Neural progenitor cell (in vitro differentiated cells): ENCODE measurements at regions not wholly inside any gene's neighbourhood (a gene's known extent, or its start where the extent isn't known, plus 50 kb on each side); places are given as distances from the start of the nearest gene placed in this dataset.
A peak's percentile ranks its signal among the peaks of the same experiment; 100 is the strongest.

ENCODE experiments used
- DNase-seq: peaks from one replicate; pipeline ENCODE4 v3.0.0-alpha.2; 2016; ENCODE audit warnings: low spot score
- H2AFZ ChIP-seq: fragments of 200-600 bp; sonication (generic); replicated peaks from 2 replicates; pipeline ENCODE4 v1.6.1; 2016; ENCODE audit warnings: antibody characterized with exemption
- H3F3A ChIP-seq: fragments of 200-600 bp; sonication (generic); 2 replicates; pipeline ENCODE4 v1.6.1; 2016; ENCODE audit warnings: antibody characterized with exemption, low read depth
- H3K27ac ChIP-seq: fragments of 200-600 bp; sonication (generic); 2 replicates; pipeline ENCODE4 v1.5.1; 2016; ENCODE audit warnings: mild to moderate bottlenecking
- H3K27me3 ChIP-seq: fragments of 200-600 bp; sonication (generic); 2 replicates; pipeline ENCODE4 v1.6.1; 2016; ENCODE audit warnings: mild to moderate bottlenecking, moderate library complexity
- H3K36me3 ChIP-seq: fragments of 200-600 bp; sonication (generic); 2 replicates; pipeline ENCODE4 v1.5.1; 2016
- H3K4me1 ChIP-seq: fragments of 200-600 bp; sonication (generic); 2 replicates; pipeline ENCODE4 v1.6.1; 2016; ENCODE audit warnings: mixed run types
- H3K4me2 ChIP-seq: fragments of 200-600 bp; sonication (generic); 2 replicates; pipeline ENCODE4 v1.6.1; 2016
- H3K4me3 ChIP-seq: fragments of 200-600 bp; sonication (generic); 2 replicates; pipeline ENCODE4 v1.5.1; 2016
- H3K79me2 ChIP-seq: fragments of 200-600 bp; sonication (generic); 2 replicates; pipeline ENCODE4 v1.6.1; 2016; ENCODE audit warnings: low read depth
- H3K9ac ChIP-seq: fragments of 200-600 bp; sonication (generic); 2 replicates; pipeline ENCODE4 v1.6.1; 2016
- H3K9me3 ChIP-seq: fragments of 200-600 bp; sonication (generic); 2 replicates; pipeline ENCODE4 v1.5.1; 2016; ENCODE audit warnings: low read depth
- H4K20me1 ChIP-seq: fragments of 200-600 bp; sonication (generic); 2 replicates; pipeline ENCODE4 v1.6.1; 2016; ENCODE audit warnings: low read depth
- H3K27ac Mint-ChIP-seq: 3 replicates; pipeline ENCODE4 v1.8.0; 2021; ENCODE audit warnings: mixed read lengths
- H3K27me3 Mint-ChIP-seq: 2 replicates; pipeline ENCODE4 v1.8.0; 2022; ENCODE audit warnings: low read depth, mild to moderate bottlenecking, inconsistent platforms, moderate library complexity, mixed read lengths; ENCODE audit not compliant: insufficient read depth
- H3K36me3 Mint-ChIP-seq: 3 replicates; pipeline ENCODE4 v1.8.0; 2021; ENCODE audit warnings: mixed read lengths
- H3K4me1 Mint-ChIP-seq: 3 replicates; pipeline ENCODE4 v1.8.0; 2021; ENCODE audit warnings: mixed read lengths
- H3K4me3 Mint-ChIP-seq: 3 replicates; pipeline ENCODE4 v1.8.0; 2021; ENCODE audit warnings: mild to moderate bottlenecking, moderate library complexity, mixed read lengths
- H3K9me3 Mint-ChIP-seq: 3 replicates; pipeline ENCODE4 v1.8.0; 2020; ENCODE audit warnings: mixed read lengths
- EZH2 ChIP-seq: fragments of 200-600 bp; sonication (generic); IDR thresholded peaks from 2 replicates; pipeline ENCODE4 v1.6.1; 2017; ENCODE audit warnings: antibody characterized with exemption, mild to moderate bottlenecking, moderate library complexity
- EZH2phosphoT487 ChIP-seq: fragments of 200-600 bp; sonication (generic); IDR thresholded peaks from 2 replicates; pipeline ENCODE4 v1.6.1; 2017; ENCODE audit warnings: antibody characterized with exemption
- TF ChIP-seq, protein P1 (sequence below): fragments of 200-600 bp; sonication (generic); IDR thresholded peaks from 2 replicates; pipeline ENCODE4 v1.5.1; 2017; ENCODE audit warnings: antibody characterized with exemption, mild to moderate bottlenecking

DNA sequence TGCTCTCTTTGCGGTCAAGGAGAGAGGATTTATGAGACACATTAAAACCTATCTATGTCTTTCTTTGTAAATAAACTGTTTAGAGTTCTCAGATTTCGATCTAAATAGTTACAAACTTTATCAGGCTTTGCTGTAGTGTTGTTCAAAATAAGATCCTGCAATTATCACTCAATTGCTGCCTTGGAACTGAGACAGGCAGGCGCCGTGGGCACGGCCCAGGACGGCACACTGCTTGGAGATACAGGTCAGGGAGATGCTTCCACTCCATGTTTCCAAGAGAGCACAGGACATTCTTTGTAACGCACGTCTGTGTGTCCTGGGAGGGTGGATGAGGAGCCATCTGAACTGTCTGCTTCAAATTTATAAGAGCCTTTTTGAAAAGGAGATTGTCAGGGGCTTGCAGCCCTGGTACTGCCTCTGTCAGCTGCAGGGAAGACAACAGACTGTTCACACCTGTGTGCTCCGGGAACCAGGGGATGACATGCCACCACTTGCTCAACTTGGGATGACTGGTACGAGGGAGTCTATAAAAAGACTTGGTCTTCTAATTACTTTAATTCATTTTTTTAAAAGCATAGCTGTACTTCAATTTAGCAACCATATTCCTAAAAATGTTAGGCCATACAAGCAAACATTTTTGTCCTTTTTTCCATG lies 472.9 kb upstream of the RUNX1 start:
- no peak overlapping the region for H3K9ac ChIP-seq
- H4K20me1 ChIP-seq, result no peaks in the 10 kb centered on the region
- H3K4me3 ChIP-seq, result no peak overlapping the region
- H2AFZ ChIP-seq, result no peak overlapping the region
- Mint-ChIP-seq H3K9me3 (no peaks in the 10 kb centered on the region), H3K27me3 (peaks cover 7% of the 10 kb centered on the region), H3K27ac (no peak overlapping the region), H3K4me1 (no peaks in the 10 kb centered on the region), H3K4me3 (no peak overlapping the region), H3K36me3 (no peaks in the 10 kb centered on the region)
- no peaks in the 10 kb centered on the region for H3F3A ChIP-seq
- peaks cover 6% of the 10 kb centered on the region for H3K4me1 ChIP-seq
- H3K27me3 ChIP-seq, result no peaks in the 10 kb centered on the region
- TF ChIP-seq, protein P1, sequence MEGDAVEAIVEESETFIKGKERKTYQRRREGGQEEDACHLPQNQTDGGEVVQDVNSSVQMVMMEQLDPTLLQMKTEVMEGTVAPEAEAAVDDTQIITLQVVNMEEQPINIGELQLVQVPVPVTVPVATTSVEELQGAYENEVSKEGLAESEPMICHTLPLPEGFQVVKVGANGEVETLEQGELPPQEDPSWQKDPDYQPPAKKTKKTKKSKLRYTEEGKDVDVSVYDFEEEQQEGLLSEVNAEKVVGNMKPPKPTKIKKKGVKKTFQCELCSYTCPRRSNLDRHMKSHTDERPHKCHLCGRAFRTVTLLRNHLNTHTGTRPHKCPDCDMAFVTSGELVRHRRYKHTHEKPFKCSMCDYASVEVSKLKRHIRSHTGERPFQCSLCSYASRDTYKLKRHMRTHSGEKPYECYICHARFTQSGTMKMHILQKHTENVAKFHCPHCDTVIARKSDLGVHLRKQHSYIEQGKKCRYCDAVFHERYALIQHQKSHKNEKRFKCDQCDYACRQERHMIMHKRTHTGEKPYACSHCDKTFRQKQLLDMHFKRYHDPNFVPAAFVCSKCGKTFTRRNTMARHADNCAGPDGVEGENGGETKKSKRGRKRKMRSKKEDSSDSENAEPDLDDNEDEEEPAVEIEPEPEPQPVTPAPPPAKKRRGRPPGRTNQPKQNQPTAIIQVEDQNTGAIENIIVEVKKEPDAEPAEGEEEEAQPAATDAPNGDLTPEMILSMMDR, result no peak
- TF ChIP-seq EZH2 (no peak), EZH2phosphoT487 (no peak)
- H3K79me2 ChIP-seq, result no peaks in the 10 kb centered on the region
- no peak overlapping the region for H3K27ac ChIP-seq
- DNase-seq, result no peak
- no peaks in the 10 kb centered on the region for H3K36me3 ChIP-seq
- H3K9me3 ChIP-seq, result no peaks in the 10 kb centered on the region
- H3K4me2 ChIP-seq, result no peak overlapping the region

DNA sequence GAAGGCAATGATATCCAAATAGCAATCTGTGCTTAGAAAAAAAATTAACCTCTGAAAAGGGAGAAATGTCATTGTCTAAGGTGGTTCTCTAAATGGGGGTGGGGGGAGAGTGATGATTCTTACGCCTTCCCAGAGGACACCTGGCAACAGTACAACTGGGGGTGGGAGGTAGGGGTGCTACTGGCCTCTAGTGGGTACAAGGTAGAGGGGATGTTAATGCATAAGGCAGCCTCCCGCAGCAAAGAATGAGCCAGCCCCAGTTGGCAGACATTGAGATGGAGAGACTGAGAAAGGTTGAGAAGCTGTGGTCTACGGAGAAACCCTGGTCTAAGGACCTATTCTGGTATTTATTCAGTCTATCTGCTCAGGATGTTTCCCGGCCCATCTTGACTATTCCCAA lies 472.2 kb upstream of the RUNX1 start:
- Histone ChIP-seq H2AFZ (no peak overlapping the region), H3K4me3 (no peak overlapping the region), H3K4me2 (no peak overlapping the region), H3K36me3 (no peaks in the 10 kb centered on the region), H3K9me3 (no peaks in the 10 kb centered on the region), H3K79me2 (no peaks in the 10 kb centered on the region), H3K4me1 (peaks cover 6% of the 10 kb centered on the region), H4K20me1 (no peaks in the 10 kb centered on the region), H3K9ac (no peak overlapping the region), H3K27me3 (no peaks in the 10 kb centered on the region), H3K27ac (no peak overlapping the region), H3F3A (no peaks in the 10 kb centered on the region)
- Mint-ChIP-seq H3K27me3 (peaks cover 5% of the 10 kb centered on the region), H3K27ac (no peak overlapping the region), H3K36me3 (no peaks in the 10 kb centered on the region), H3K9me3 (no peaks in the 10 kb centered on the region), H3K4me3 (no peak overlapping the region), H3K4me1 (no peaks in the 10 kb centered on the region)
- TF ChIP-seq EZH2phosphoT487 (no peak), EZH2 (no peak)
- TF ChIP-seq, protein P1, result peak; percentile 28
- peak; percentile 23 for DNase-seq

DNA sequence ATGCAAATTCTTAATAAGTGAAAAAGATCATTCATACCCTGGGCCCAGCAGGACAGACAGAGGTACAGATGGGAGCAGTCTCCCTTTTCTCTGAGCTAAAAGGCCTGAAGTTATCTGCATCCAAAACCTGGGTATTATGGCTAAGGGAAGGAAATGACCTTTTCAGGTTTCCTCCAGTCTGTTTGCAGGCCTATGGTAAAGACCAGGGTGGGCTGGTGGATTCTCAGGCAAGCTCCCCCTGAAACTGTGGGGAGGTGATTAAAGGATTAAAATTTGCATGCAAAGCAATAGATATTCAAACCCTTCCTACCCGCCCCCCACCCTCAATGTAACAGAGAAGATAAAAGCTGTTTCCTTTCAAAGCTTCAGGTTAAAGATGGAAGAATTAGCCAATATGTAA lies 471.8 kb upstream of the RUNX1 start:
- no peaks in the 10 kb centered on the region for H3K36me3 Mint-ChIP-seq
- Histone ChIP-seq H3K4me1 (peaks cover 6% of the 10 kb centered on the region), H3K9me3 (no peaks in the 10 kb centered on the region), H3K4me3 (no peak overlapping the region), H3K27me3 (no peaks in the 10 kb centered on the region), H3K79me2 (no peaks in the 10 kb centered on the region), H3K4me2 (no peak overlapping the region), H3K36me3 (no peaks in the 10 kb centered on the region), H3K9ac (no peak overlapping the region), H4K20me1 (no peaks in the 10 kb centered on the region), H3K27ac (no peak overlapping the region), H3F3A (no peaks in the 10 kb centered on the region), H2AFZ (no peak overlapping the region)
- H3K27me3 Mint-ChIP-seq, result peaks cover 4% of the 10 kb centered on the region
- no peak for DNase-seq
- H3K4me3 Mint-ChIP-seq, result no peak overlapping the region
- no peaks in the 10 kb centered on the region for H3K9me3 Mint-ChIP-seq
- H3K4me1 Mint-ChIP-seq, result no peaks in the 10 kb centered on the region
- TF ChIP-seq EZH2phosphoT487, result no peak
- TF ChIP-seq EZH2, result no peak
- TF ChIP-seq, protein P1, result no peak
- no peak overlapping the region for H3K27ac Mint-ChIP-seq
